Activated T-helper 1 cell treated with Interleukin-2 at 50 U/mL for 16 hours (primary cell): ENCODE measurements at regions not wholly inside any gene's neighbourhood (a gene's known extent, or its start where the extent isn't known, plus 50 kb on each side); places are given as distances from the start of the nearest gene placed in this dataset.
"Not testable (repeated sequence)": the region's sequence is repeated elsewhere in the genome, so short reads cannot be mapped to it uniquely, and the experiment has no call there.

Experiments
- DNase-seq: peaks from one replicate; pipeline ENCODE4 v3.0.0-alpha.2; 2020; ENCODE audit warnings: low read depth

DNA sequence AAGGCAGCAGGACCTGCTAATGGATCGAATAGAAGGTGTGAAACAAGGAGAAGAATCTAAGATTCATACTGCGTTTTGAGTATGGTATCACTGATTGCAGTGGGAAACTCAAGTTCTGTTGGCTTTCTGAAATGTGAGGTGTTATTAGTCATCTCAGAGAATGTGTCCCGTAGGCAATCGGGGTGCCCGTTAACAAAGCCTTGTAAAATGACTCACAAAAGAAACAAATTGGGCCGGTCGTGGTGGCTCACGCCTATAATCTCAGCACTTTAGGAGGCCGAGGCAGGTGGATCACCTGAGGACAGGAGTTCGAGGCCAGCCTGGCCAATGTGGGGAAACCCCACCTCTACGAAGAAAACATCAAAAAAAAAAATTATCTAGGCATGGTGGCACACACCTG is 118.2 kb upstream of the C7orf33 start:
- no peak for DNase-seq

GRCh38 chr7:148473703-148474480 is 116.7 kb upstream of the C7orf33 start:
- DNase-seq, result no peak

- DNase-seq, result no peak
Observed at GRCh38 chr7:148474481-148475025, 116.0 kb upstream of the C7orf33 start.

GRCh38 chr7:148478551-148478950 is 112.0 kb upstream of the C7orf33 start:
- no peak for DNase-seq

- no peak for DNase-seq
Observed at GRCh38 chr7:148480479-148481146, 110.0 kb upstream of the C7orf33 start.

- DNase-seq, result no peak
Observed at GRCh38 chr7:148481147-148481526, 109.4 kb upstream of the C7orf33 start.

GRCh38 chr7:148481971-148482626 is 108.5 kb upstream of the C7orf33 start:
- no peak for DNase-seq

DNA sequence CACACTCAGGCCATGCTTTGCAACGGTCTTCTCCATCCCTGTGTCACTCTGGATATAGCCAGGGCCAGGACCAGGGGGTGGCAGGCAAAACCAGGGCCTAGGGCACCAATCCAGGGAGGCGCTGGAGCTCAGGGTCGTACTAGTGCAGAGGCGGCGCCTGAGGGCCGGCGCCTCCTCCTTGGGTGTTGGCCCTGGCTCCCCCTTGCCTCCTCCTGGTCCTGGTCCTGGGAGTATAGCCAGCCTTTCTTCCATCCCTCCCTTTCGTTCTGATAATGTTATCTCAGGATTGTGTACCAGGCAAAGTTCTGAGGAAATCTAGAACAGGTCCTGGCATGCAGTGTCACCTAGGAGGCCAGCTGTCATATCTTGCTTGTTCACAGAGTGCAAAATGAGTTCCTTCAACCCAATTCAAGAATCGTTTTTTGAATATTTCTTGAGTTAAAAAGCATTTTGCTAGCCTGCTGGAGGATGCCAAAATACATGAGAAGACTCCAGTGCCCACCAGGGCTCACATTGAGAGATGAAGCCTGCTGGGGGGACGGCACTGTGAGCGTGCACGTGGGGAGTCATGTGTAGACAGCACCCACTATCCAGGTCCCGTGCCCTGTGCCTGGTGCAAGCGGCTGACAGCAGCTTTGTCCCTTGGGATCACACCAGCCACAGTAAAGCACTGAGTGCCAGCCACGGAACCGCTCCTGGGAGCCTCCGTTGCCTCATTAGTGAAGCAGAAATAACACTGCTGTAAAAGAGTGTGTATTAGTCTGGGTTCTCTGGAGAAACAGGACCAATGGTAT is 106.9 kb upstream of the C7orf33 start:
- DNase-seq, result no peak

DNA sequence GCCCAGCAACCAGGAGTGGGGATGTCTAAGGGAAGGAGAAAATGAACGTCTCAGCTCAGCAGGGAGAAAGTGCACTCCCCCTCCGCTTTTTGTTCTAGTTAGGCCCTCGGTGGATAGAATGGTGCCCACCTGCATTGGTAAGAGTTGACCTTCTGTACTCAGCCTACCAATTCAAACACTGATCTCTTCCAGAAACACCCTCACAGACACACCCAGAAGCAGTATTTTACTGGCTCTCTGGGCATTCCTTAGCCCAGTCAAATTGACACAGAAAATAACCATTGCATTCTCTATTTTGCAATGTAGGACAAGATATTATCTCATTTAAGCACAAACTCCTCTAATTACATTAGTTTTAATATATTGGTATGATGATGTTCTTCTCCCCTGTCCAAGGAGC is 106.1 kb upstream of the C7orf33 start:
- DNase-seq, result no peak

DNA sequence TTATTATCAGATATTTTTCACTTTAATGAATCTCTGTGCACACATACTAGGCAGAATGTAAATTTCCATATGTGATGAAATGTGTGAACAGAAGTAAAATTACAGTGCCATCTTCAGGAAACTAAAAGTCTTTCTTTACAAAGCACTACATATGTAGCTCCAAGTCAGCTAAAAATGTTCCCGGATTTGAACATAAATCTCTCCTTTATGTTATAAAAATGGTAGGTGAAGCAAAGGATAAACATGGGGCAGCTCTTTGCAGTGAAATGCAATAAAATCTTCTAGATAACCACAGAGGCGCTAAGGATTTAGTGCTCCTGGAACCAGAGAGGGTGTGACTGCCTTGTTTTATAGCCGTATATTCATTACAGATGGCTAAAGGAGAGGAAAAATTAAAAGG is 104.9 kb upstream of the C7orf33 start:
- no peak for DNase-seq

- no peak for DNase-seq
Observed at GRCh38 chr7:148486937-148487336, 103.6 kb upstream of the C7orf33 start.

DNA sequence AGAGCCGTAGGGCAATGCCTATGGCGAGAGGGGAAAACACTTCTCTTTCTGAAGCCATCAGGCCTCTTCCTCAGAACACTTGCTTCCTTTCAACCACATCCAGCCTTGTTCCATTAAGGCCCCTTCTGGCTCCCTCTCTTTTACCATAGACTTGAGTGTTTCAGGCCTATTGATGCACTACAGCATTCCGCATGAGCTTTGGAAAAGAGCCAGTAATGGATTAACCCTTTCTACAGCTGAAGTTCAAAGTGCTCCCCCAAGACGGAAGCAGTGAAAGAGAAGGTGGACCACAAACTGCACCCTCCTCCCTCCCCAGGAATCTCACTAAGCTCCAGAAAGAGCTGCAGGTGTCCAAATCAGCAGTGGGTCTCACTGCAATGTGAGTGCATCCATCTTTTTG is 102.7 kb upstream of the C7orf33 start:
- DNase-seq, result no peak

DNA sequence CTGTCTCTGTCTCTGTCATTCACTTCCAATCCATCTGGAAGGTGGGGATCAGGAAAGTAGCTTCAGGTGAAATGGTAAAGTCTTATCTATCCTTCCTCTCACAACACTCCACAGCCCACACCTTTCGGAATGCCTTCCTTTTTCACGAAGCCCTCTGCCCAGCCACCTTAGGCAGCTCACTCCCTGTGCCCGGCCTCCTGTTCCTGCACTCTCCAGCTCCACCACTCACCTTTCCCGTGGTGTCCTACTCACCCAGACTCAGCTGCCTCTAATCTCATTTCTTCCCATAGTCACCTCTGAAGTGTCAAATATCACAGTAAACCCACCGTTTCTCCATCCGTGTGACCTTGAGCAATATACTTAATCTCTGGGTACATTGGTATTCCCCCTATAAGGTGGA is 100.9 kb upstream of the C7orf33 start:
- DNase-seq, result no peak

DNA sequence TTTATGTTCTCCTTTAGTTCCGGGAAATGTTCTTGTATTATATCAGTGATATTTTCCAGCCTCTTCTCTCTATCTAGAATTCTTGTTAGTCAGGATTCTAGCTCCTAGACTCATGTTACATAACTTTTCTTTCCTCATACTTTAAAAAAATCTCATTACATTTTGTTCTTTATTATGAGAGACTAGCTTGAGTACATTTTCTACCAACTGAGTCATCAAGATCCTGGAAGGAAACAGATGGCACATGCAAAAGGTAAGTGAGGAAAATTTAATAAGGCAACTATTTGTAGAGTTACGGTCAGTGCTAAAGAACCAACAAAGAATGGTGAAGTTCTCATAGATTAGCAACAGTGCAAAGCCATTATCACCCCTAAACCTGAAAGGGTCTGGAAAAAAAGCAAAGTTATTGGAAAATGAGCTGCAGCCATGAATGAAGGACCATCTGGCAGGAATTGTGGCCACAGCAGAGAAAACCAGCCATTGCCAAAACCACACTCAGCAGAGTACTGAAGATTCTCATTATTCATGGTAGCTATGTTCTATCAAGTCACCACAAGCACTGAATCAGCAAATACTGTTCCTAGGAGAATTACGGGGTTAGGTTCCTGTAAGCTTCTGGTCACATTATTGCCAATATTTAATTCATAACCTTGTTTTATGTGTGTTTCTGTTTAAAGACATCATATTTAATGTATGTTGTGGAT is 98.3 kb upstream of the C7orf33 start:
- DNase-seq, result no peak

DNA sequence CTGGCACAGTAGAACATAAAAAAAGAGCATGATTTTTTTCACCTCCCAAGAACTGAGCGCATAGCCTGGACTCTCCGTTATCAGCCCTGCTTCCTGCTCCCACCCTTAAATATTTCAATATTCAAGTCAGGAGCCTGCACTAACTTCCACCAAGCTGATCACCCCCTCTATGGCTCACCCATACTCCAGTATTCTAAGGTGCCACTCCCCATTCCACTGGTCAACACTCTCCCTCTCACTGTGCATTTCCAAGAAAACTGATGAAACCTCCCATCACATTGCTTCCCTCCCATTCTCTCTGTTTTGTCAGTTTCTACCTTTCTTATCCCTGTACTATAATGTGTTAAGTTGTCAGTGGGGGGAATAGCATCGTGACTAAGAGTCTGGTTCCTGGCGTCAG is 95.0 kb upstream of the C7orf33 start:
- no peak for DNase-seq

DNA sequence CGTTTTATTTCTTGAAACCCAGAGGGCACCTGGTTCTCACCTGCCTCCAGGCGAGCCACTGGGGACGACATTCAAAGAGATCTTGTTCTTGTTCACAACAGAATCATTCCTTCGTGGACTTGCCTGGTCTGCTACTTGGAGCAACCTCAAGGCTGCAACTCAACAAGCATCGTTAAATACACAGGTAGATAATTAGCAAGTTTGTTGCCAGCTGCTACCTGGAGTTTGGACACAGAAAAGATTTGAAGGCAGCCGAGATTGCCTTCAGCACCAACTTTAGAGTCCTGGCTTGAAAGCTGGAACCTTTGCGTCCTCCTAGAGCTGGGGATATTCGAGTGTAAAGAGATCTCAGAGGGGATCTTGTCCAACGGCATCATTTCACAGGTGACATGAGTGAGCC is 89.6 kb upstream of the C7orf33 start:
- no peak for DNase-seq

GRCh38 chr7:148503900-148504487 is 86.6 kb upstream of the C7orf33 start:
- no peak for DNase-seq

DNA sequence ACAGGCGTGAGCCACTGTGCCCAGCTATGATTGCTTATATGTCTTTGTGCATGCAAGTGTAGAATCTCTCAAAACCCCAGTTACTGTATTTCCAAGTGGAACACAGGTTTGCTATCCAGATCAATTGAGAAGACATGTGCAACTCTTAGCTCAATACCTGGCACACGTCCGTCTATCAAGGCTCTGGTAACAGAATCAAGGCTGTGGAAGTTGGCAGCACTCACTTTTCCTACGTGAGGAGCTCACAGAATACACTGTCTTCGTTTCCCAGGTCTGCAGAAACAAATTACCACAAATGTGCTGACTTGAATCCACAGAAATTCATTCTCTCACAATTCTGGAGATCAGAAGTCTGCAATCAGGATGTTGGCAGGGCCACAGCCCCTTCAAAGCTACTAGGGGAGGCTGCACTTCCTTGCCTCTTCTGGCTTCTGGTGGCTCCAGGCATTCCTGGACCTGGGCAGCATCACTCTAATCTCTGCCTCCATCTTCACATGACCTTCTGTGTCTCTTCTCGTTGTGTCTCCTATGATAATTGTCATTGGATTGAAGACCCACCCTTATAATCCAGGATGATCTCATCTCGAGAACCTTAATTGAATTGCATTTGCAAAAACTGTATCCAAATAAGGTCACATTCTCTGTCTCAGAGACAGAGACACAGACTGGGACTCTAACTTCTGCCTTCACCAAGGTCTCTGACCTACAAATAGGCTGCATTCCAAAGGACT is 84.8 kb upstream of the C7orf33 start:
- no peak for DNase-seq

DNA sequence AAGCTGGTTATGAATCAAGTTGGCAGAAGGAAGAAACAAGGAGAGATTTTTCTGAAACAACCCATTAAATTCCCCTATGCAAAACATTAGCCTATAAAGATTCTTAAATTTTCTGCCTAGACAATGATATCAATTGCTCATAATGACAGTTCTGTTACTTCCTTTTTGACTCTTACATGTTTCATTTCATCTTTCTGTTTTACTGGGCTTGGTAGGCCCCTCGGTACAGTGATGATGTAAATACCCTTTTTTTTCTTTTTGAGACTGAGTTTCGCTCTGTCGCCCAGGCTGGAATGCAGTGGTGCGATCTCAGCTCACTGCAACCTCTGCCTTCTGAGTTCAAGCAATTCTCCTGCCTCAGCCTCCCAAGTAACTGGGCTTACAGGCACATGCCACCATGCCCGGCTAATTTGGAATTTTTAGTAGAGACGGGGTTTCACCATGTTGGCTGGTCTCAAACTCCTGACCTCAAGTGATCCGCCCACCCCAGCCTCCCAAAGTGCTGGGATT is 83.4 kb upstream of the C7orf33 start:
- DNase-seq, result not testable (repeated sequence)

DNA sequence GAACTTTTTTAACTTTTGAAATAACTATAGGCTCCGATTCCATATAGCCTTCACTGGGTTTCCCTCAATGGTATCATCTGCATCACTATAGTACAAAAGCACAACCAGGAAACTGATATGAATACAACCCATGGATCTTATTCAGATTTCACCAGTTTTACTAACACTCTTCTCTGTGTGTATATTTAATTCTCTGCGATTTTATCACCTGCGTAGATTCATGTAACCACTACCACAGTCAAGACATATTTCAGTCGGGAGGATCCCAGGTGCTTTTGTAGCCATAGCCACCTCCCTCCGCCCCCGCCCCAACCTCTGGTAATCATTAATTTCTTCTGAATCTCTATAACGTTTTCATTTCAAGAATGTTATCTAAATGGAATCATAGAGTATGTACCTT is 82.8 kb upstream of the C7orf33 start:
- no peak for DNase-seq
